Stimulated activated CD8-positive, alpha-beta memory T cell treated with anti-CD3 and anti-CD28 coated beads, Interleukin-15, amount 100 ng/mL, for 24 hours (primary cell): ENCODE measurements at regions not wholly inside any gene's neighbourhood (a gene's known extent, or its start where the extent isn't known, plus 50 kb on each side); places are given as distances from the start of the nearest gene placed in this dataset.
"Not testable (repeated sequence)": the region's sequence is repeated elsewhere in the genome, so short reads cannot be mapped to it uniquely, and the experiment has no call there.

Source experiments
- DNase-seq: peaks from one replicate; pipeline ENCODE4 v3.0.0-alpha.2; 2020; ENCODE audit warnings: low read depth

GRCh38 chr2:16069663-16069932 is 129.2 kb downstream of the MYCN start:
- no peak for DNase-seq

- no peak for DNase-seq
These were observed 128.2 kb downstream of the MYCN start for GRCh38 chr2:16068552-16068940.

- no peak for DNase-seq
These were observed 127.7 kb downstream of the MYCN start for GRCh38 chr2:16067866-16068551.

GRCh38 chr2:16067444-16067843 is 127.1 kb downstream of the MYCN start:
- DNase-seq, result no peak

GRCh38 chr2:16067037-16067406 is 126.7 kb downstream of the MYCN start:
- DNase-seq, result no peak

- DNase-seq, result no peak
These were observed 126.1 kb downstream of the MYCN start for GRCh38 chr2:16066261-16067036.

- DNase-seq, result not testable (repeated sequence)
These were observed 125.1 kb downstream of the MYCN start for GRCh38 chr2:16065272-16066069.

- DNase-seq, result no peak
These were observed 124.4 kb downstream of the MYCN start for GRCh38 chr2:16064745-16065144.

- no peak for DNase-seq
These were observed 123.7 kb downstream of the MYCN start for GRCh38 chr2:16063955-16064633.

- DNase-seq, result no peak
These were observed 123.0 kb downstream of the MYCN start for GRCh38 chr2:16063251-16063850.

GRCh38 chr2:16062471-16063250 is 122.3 kb downstream of the MYCN start:
- no peak for DNase-seq

GRCh38 chr2:16061441-16062217 is 121.3 kb downstream of the MYCN start:
- DNase-seq, result no peak

GRCh38 chr2:16060936-16061338 is 120.6 kb downstream of the MYCN start:
- no peak for DNase-seq

GRCh38 chr2:16060125-16060935 is 120.0 kb downstream of the MYCN start:
- DNase-seq, result no peak

- DNase-seq, result no peak
These were observed 119.2 kb downstream of the MYCN start for GRCh38 chr2:16059393-16060016.

- DNase-seq, result no peak
These were observed 118.5 kb downstream of the MYCN start for GRCh38 chr2:16058747-16059358.

GRCh38 chr2:16058256-16058655 is 117.9 kb downstream of the MYCN start:
- no peak for DNase-seq

GRCh38 chr2:16057661-16058060 is 117.3 kb downstream of the MYCN start:
- no peak for DNase-seq
